ENCODE measurements at regions not wholly inside any gene's neighbourhood (a gene's known extent, or its start where the extent isn't known, plus 50 kb on each side); places are given as distances from the start of the nearest gene placed in this dataset.

DNA sequence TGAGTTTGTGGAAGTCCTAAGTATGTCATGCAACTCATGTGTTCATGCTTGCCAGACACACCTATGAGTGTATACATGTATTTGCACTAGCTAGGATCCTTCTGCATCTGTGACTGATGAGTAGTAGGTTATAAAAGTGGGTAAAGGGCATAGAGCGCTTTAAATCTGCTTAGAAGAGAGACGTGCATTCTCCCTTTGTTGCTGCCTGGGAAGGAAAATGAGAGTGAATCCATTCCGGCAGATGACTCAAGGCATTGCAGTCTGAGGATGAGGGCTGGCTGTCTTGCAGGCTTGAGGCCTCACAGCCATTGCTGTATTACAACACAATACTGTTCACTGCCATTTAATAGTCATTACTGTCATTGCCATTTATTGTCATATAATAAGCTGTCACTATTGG, 120.8 kb upstream of the UMPS start:
- TF ChIP-seq, protein P1, sequence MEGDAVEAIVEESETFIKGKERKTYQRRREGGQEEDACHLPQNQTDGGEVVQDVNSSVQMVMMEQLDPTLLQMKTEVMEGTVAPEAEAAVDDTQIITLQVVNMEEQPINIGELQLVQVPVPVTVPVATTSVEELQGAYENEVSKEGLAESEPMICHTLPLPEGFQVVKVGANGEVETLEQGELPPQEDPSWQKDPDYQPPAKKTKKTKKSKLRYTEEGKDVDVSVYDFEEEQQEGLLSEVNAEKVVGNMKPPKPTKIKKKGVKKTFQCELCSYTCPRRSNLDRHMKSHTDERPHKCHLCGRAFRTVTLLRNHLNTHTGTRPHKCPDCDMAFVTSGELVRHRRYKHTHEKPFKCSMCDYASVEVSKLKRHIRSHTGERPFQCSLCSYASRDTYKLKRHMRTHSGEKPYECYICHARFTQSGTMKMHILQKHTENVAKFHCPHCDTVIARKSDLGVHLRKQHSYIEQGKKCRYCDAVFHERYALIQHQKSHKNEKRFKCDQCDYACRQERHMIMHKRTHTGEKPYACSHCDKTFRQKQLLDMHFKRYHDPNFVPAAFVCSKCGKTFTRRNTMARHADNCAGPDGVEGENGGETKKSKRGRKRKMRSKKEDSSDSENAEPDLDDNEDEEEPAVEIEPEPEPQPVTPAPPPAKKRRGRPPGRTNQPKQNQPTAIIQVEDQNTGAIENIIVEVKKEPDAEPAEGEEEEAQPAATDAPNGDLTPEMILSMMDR (conservative IDR thresholded peaks at IDR 0.05; ENCODE audit: low read length) = no peak
- DNase-seq (ENCODE audit: low read depth) = no peak

GRCh38 chr3:124610130-124610529, 120.1 kb upstream of the UMPS start:
- TF ChIP-seq, protein P1 (conservative IDR thresholded peaks at IDR 0.05; ENCODE audit: low read length) = no peak
- H3K4me3 ChIP-seq (ENCODE audit: low read length) = no peak overlapping the region
- DNase-seq (ENCODE audit: low read depth) = no peak

More for the DNA sequence above, 120.8 kb upstream of the UMPS start:
- no peak overlapping the region for H3K4me3 ChIP-seq (ENCODE audit: low read length)

- DNase-seq (ENCODE audit: low read depth) = no peak
- TF ChIP-seq, protein P1 (conservative IDR thresholded peaks at IDR 0.05; ENCODE audit: low read length) = no peak
Observed at GRCh38 chr3:124611520-124611919, 118.7 kb upstream of the UMPS start.

DNA sequence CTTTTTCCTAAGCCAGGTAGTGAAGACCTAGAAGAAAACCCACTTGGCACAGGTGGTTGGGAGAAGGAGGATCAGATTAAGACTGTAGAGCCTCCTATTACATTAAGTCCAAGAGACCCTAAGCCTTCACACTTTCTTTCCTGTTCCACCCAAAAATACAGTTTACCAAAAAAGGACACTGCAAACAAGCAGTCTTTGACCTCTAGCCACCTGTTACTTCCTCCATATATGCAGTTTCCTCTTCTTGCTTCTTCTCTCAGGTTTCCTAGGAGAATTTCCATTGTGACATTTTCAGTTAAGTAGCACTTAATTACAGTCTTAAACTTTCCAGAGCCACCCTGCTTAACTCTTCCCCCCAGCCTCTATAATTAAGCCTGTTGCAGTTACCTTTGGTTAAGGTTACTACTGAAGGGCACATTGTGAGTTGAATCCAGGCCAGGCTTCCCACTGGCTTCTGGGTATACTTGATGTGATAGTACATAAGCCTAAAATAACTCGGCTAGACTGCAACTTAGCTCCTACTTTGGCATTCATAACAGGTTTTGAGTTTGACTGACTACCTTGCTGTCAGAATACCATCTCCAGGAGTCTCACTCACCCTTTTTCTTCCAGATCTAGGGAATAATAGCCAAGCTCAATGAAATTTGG, 114.2 kb upstream of the UMPS start:
- no peak for DNase-seq (ENCODE audit: low read depth)
- TF ChIP-seq, protein P1 (conservative IDR thresholded peaks at IDR 0.05; ENCODE audit: low read length) = no peak
- H3K4me3 ChIP-seq (ENCODE audit: low read length) = no peak overlapping the region

More at GRCh38 chr3:124611520-124611919, 118.7 kb upstream of the UMPS start:
- H3K4me3 ChIP-seq (ENCODE audit: low read length) = no peak overlapping the region

- no peak for DNase-seq (ENCODE audit: low read depth)
- H3K4me3 ChIP-seq (ENCODE audit: low read length) = no peak overlapping the region
- TF ChIP-seq, protein P1 (conservative IDR thresholded peaks at IDR 0.05; ENCODE audit: low read length) = no peak
Observed at GRCh38 chr3:124617177-124617576, 113.1 kb upstream of the UMPS start.

GRCh38 chr3:124619887-124620599, 110.2 kb upstream of the UMPS start:
- H3K4me3 ChIP-seq (ENCODE audit: low read length) = no peak overlapping the region
- TF ChIP-seq, protein P1 (conservative IDR thresholded peaks at IDR 0.05; ENCODE audit: low read length) = no peak
- no peak for DNase-seq (ENCODE audit: low read depth)

GRCh38 chr3:124620600-124621063, 109.6 kb upstream of the UMPS start:
- DNase-seq (ENCODE audit: low read depth) = peak; percentile 4
- TF ChIP-seq, protein P1 (conservative IDR thresholded peaks at IDR 0.05; ENCODE audit: low read length) = no peak
- no peak overlapping the region for H3K4me3 ChIP-seq (ENCODE audit: low read length)
